GM23338 (cell line): ENCODE measurements at regions not wholly inside any gene's neighbourhood (a gene's known extent, or its start where the extent isn't known, plus 50 kb on each side); places are given as distances from the start of the nearest gene placed in this dataset.
"Not testable (repeated sequence)": the region's sequence is repeated elsewhere in the genome, so short reads cannot be mapped to it uniquely, and the experiment has no call there.

Experiments
- ATAC-seq: fragments of 200-7000 bp; cut with Tn5 transposase; 3 replicates; pipeline ENCODE4 v1.9.1; 2020
- DNase-seq: peaks from one replicate; pipeline ENCODE4 v3.0.0-alpha.2; 2015; ENCODE audit warnings: low spot score
- H2AFZ ChIP-seq: fragments of 200-600 bp; sonication (generic); 2 replicates; pipeline ENCODE4 v1.8.0; 2016; ENCODE audit warnings: antibody characterized with exemption, mild to moderate bottlenecking, moderate library complexity
- H3F3A ChIP-seq: fragments of 200-600 bp; sonication (generic); replicated peaks from 2 replicates; pipeline ENCODE4 v1.8.0; 2017; ENCODE audit warnings: antibody characterized with exemption, mixed run types, low read depth
- H3K27ac ChIP-seq: fragments of 200-600 bp; sonication (generic); 2 replicates; pipeline ENCODE4 v1.6.1; 2016; ENCODE audit warnings: low read depth
- H3K27me3 ChIP-seq: fragments of 200-600 bp; sonication (generic); 2 replicates; pipeline ENCODE4 v1.8.0; 2016; ENCODE audit warnings: mild to moderate bottlenecking, mixed run types, moderate library complexity; ENCODE audit not compliant: insufficient read depth
- H3K36me3 ChIP-seq: fragments of 200-600 bp; sonication (generic); 2 replicates; pipeline ENCODE4 v1.8.0; 2016; ENCODE audit warnings: mild to moderate bottlenecking; ENCODE audit not compliant: insufficient read depth
- H3K4me1 ChIP-seq: fragments of 200-600 bp; sonication (generic); 2 replicates; pipeline ENCODE4 v1.8.0; 2016; ENCODE audit warnings: mild to moderate bottlenecking, moderate library complexity; ENCODE audit not compliant: insufficient read depth
- H3K4me2 ChIP-seq: fragments of 200-600 bp; sonication (generic); 2 replicates; pipeline ENCODE4 v1.7.1; 2017; ENCODE audit warnings: mixed run types
- H3K4me3 ChIP-seq: fragments of 200-600 bp; sonication (generic); 2 replicates; pipeline ENCODE4 v1.6.1; 2016; ENCODE audit warnings: mixed run types
- H3K79me2 ChIP-seq: fragments of 200-600 bp; sonication (generic); replicated peaks from 2 replicates; pipeline ENCODE4 v1.8.0; 2017; ENCODE audit warnings: mild to moderate bottlenecking; ENCODE audit not compliant: insufficient read depth
- H3K9me2 ChIP-seq: fragments of 200-600 bp; sonication (generic); 2 replicates; pipeline ENCODE4 v1.8.0; 2017; ENCODE audit not compliant: insufficient read depth
- H4K20me1 ChIP-seq: fragments of 200-600 bp; sonication (generic); replicated peaks from 2 replicates; pipeline ENCODE4 v1.8.0; 2017; ENCODE audit warnings: mild to moderate bottlenecking; ENCODE audit not compliant: insufficient read depth
- H3K27ac Mint-ChIP-seq: 2 replicates; pipeline ENCODE4 v1.8.0; 2020; ENCODE audit warnings: inconsistent platforms, mild to moderate bottlenecking, moderate library complexity, mixed read lengths
- H3K27me3 Mint-ChIP-seq: 3 replicates; pipeline ENCODE4 v1.8.0; 2022; ENCODE audit warnings: low read depth, mild to moderate bottlenecking, moderate library complexity, mixed read lengths, inconsistent platforms; ENCODE audit not compliant: insufficient read depth, poor library complexity
- H3K36me3 Mint-ChIP-seq: 3 replicates; pipeline ENCODE4 v1.8.0; 2021; ENCODE audit warnings: low read depth, mild to moderate bottlenecking, inconsistent platforms, moderate library complexity, mixed read lengths
- H3K4me1 Mint-ChIP-seq: 3 replicates; pipeline ENCODE4 v1.8.0; 2020; ENCODE audit warnings: mild to moderate bottlenecking, inconsistent platforms, mixed read lengths
- H3K4me3 Mint-ChIP-seq: 3 replicates; pipeline ENCODE4 v1.8.0; 2021; ENCODE audit warnings: moderate library complexity, mild to moderate bottlenecking, inconsistent platforms, mixed read lengths
- H3K9me3 Mint-ChIP-seq: 3 replicates; pipeline ENCODE4 v1.8.0; 2020; ENCODE audit warnings: moderate library complexity, mild to moderate bottlenecking, inconsistent platforms, mixed read lengths
- CREB1 ChIP-seq: fragments of 250-450 bp; sonication (Bioruptor Pico); IDR thresholded peaks from 2 replicates; pipeline ENCODE4 v1.5.0; 2020; ENCODE audit warnings: low read depth, mild to moderate bottlenecking, moderate library complexity
- EZH2 ChIP-seq: fragments of 200-600 bp; sonication (generic); IDR thresholded peaks from one replicate; pipeline ENCODE4 v1.8.0; 2017; ENCODE audit warnings: antibody characterized with exemption, mild to moderate bottlenecking, low read depth; ENCODE audit not compliant: unreplicated experiment
- EZH2phosphoT487 ChIP-seq: fragments of 200-600 bp; sonication (generic); IDR thresholded peaks from one replicate; pipeline ENCODE4 v1.8.1; 2018; ENCODE audit warnings: antibody characterized with exemption; ENCODE audit not compliant: unreplicated experiment
- NANOG ChIP-seq: IDR thresholded peaks from 2 replicates; pipeline ENCODE4 v1.6.1; 2016; ENCODE audit warnings: antibody characterized with exemption, borderline replicate concordance
- POLR2AphosphoS5 ChIP-seq: IDR thresholded peaks from 2 replicates; pipeline ENCODE4 v1.6.1; 2016; ENCODE audit warnings: antibody characterized with exemption, low read depth
- STAT1 ChIP-seq: IDR thresholded peaks from one replicate; pipeline ENCODE4 v1.6.1; 2016; ENCODE audit warnings: antibody characterized with exemption; ENCODE audit not compliant: unreplicated experiment
- ZNF114 ChIP-seq: fragments of 250-450 bp; sonication (Bioruptor Pico); IDR thresholded peaks from 2 replicates; pipeline ENCODE4 v1.5.0; 2020; ENCODE audit warnings: mild to moderate bottlenecking, moderate library complexity
- ZNF331 ChIP-seq: fragments of 250-450 bp; sonication (Bioruptor Pico); IDR thresholded peaks from 2 replicates; pipeline ENCODE4 v1.5.0; 2020; ENCODE audit warnings: low read depth, mild to moderate bottlenecking, moderate library complexity
- TF ChIP-seq, protein P1 (sequence below), 2 experiments: fragments of 200-600 bp in 1 of 2; sonication (generic) in 1 of 2; conservative IDR thresholded peaks; 2 replicates each; pipeline versions ENCODE4 v1.5.1 to v1.6.1; 2016 to 2017; ENCODE audit warnings: antibody characterized with exemption in 2 of 2, low read depth in 2 of 2, mild to moderate bottlenecking in 2 of 2, moderate library complexity in 1 of 2
- TF ChIP-seq, protein P2 (sequence below): fragments of 250-450 bp; sonication (Bioruptor Pico); IDR thresholded peaks from 2 replicates; pipeline ENCODE4 v1.5.0; 2020; ENCODE audit warnings: mild to moderate bottlenecking, moderate library complexity
- TF ChIP-seq, protein P3 (sequence below): IDR thresholded peaks from 2 replicates; pipeline ENCODE4 v1.6.1; 2016; ENCODE audit warnings: antibody characterized with exemption

DNA sequence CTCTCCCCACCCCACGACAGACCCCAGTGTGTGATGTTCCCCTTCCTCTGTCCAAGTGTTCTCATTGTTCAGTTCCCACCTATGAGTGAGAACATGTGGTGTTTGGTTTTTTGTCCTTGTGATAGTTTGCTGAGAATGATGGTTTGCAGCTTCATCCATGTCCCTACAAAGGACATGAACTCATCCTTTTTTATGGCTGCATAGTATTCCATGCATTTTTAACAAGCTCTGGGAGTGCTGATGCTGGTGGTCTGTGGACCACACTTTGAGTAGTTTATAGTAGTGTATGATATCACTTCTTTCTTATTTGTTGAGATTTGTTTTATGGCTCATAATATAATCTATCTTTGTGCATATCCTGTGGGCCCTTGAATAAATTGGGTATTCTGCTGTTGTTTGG lies 706.2 kb downstream of the GLUD2 start:
- not testable (repeated sequence) for H2AFZ ChIP-seq, H3K27me3 ChIP-seq, H3K36me3 Mint-ChIP-seq, ATAC-seq, H3K4me2 ChIP-seq, H3K27ac ChIP-seq, H3K4me1 Mint-ChIP-seq, H3K4me1 ChIP-seq, H3F3A ChIP-seq, H4K20me1 ChIP-seq, H3K9me2 ChIP-seq, DNase-seq, H3K4me3 Mint-ChIP-seq, H3K4me3 ChIP-seq, H3K79me2 ChIP-seq, H3K27ac Mint-ChIP-seq, H3K27me3 Mint-ChIP-seq, H3K36me3 ChIP-seq
- H3K9me3 Mint-ChIP-seq: peaks cover 15% of the 10 kb centered on the region

DNA sequence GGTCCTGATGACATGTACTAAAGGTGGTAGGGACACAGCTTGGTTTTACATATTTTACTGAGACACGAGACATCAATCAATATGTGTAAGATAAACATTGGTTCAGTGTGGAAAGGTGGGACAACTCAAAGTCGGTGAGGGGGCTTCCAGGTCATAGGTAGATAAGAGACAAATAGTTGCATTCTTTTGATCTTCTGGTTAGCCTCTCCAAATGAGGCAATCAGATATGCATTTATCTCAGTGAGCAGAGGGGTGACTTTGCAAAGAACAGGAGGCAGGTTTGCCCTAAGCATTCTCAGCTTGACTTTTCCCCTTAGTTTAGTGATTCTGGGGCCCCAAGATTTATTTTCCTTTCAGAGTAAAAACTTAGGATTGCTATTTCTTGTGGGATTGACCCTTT lies 706.9 kb downstream of the GLUD2 start:
- Histone ChIP-seq H3K27ac (no peak overlapping the region), H3F3A (no peaks in the 10 kb centered on the region), H3K79me2 (no peaks in the 10 kb centered on the region), H3K27me3 (no peaks in the 10 kb centered on the region), H3K36me3 (no peaks in the 10 kb centered on the region), H3K4me2 (no peak overlapping the region), H3K4me1 (no peaks in the 10 kb centered on the region), H2AFZ (no peak overlapping the region), H3K4me3 (no peak overlapping the region), H4K20me1 (no peaks in the 10 kb centered on the region), H3K9me2 (no peaks in the 10 kb centered on the region)
- H3K4me1 Mint-ChIP-seq: no peaks in the 10 kb centered on the region
- H3K27me3 Mint-ChIP-seq: peaks cover 2% of the 10 kb centered on the region
- no peaks in the 10 kb centered on the region; the same call in 2 of the 3 replicates for H3K36me3 Mint-ChIP-seq
- DNase-seq (no peak), ATAC-seq (no peak)
- peaks cover 11% of the 10 kb centered on the region; the same call in 2 of the 3 replicates for H3K9me3 Mint-ChIP-seq
- no peak overlapping the region for H3K4me3 Mint-ChIP-seq
- no peak overlapping the region for H3K27ac Mint-ChIP-seq
- no peak for TF ChIP-seq STAT1
- TF ChIP-seq, protein P1, sequence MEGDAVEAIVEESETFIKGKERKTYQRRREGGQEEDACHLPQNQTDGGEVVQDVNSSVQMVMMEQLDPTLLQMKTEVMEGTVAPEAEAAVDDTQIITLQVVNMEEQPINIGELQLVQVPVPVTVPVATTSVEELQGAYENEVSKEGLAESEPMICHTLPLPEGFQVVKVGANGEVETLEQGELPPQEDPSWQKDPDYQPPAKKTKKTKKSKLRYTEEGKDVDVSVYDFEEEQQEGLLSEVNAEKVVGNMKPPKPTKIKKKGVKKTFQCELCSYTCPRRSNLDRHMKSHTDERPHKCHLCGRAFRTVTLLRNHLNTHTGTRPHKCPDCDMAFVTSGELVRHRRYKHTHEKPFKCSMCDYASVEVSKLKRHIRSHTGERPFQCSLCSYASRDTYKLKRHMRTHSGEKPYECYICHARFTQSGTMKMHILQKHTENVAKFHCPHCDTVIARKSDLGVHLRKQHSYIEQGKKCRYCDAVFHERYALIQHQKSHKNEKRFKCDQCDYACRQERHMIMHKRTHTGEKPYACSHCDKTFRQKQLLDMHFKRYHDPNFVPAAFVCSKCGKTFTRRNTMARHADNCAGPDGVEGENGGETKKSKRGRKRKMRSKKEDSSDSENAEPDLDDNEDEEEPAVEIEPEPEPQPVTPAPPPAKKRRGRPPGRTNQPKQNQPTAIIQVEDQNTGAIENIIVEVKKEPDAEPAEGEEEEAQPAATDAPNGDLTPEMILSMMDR (conservative IDR thresholded peaks at IDR 0.05; ENCODE audit: low read depth in 2 of 2): no peak
- TF ChIP-seq NANOG: no peak
- TF ChIP-seq, protein P2, sequence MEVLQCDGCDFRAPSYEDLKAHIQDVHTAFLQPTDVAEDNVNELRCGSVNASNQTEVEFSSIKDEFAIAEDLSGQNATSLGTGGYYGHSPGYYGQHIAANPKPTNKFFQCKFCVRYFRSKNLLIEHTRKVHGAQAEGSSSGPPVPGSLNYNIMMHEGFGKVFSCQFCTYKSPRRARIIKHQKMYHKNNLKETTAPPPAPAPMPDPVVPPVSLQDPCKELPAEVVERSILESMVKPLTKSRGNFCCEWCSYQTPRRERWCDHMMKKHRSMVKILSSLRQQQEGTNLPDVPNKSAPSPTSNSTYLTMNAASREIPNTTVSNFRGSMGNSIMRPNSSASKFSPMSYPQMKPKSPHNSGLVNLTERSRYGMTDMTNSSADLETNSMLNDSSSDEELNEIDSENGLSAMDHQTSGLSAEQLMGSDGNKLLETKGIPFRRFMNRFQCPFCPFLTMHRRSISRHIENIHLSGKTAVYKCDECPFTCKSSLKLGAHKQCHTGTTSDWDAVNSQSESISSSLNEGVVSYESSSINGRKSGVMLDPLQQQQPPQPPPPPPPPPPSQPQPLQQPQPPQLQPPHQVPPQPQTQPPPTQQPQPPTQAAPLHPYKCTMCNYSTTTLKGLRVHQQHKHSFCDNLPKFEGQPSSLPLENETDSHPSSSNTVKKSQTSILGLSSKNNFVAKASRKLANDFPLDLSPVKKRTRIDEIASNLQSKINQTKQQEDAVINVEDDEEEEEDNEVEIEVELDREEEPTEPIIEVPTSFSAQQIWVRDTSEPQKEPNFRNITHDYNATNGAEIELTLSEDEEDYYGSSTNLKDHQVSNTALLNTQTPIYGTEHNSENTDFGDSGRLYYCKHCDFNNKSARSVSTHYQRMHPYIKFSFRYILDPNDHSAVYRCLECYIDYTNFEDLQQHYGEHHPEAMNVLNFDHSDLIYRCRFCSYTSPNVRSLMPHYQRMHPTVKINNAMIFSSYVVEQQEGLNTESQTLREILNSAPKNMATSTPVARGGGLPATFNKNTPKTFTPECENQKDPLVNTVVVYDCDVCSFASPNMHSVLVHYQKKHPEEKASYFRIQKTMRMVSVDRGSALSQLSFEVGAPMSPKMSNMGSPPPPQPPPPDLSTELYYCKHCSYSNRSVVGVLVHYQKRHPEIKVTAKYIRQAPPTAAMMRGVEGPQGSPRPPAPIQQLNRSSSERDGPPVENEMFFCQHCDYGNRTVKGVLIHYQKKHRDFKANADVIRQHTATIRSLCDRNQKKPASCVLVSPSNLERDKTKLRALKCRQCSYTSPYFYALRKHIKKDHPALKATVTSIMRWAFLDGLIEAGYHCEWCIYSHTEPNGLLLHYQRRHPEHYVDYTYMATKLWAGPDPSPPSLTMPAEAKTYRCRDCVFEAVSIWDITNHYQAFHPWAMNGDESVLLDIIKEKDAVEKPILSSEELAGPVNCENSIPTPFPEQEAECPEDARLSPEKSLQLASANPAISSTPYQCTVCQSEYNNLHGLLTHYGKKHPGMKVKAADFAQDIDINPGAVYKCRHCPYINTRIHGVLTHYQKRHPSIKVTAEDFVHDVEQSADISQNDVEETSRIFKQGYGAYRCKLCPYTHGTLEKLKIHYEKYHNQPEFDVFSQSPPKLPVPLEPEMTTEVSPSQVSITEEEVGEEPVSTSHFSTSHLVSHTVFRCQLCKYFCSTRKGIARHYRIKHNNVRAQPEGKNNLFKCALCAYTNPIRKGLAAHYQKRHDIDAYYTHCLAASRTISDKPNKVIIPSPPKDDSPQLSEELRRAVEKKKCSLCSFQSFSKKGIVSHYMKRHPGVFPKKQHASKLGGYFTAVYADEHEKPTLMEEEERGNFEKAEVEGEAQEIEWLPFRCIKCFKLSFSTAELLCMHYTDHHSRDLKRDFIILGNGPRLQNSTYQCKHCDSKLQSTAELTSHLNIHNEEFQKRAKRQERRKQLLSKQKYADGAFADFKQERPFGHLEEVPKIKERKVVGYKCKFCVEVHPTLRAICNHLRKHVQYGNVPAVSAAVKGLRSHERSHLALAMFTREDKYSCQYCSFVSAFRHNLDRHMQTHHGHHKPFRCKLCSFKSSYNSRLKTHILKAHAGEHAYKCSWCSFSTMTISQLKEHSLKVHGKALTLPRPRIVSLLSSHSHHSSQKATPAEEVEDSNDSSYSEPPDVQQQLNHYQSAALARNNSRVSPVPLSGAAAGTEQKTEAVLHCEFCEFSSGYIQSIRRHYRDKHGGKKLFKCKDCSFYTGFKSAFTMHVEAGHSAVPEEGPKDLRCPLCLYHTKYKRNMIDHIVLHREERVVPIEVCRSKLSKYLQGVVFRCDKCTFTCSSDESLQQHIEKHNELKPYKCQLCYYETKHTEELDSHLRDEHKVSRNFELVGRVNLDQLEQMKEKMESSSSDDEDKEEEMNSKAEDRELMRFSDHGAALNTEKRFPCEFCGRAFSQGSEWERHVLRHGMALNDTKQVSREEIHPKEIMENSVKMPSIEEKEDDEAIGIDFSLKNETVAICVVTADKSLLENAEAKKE (CRISPR knock-in tag): no peak
- TF ChIP-seq CREB1: no peak
- no peak for TF ChIP-seq EZH2
- no peak for TF ChIP-seq ZNF331 (CRISPR knock-in tag)
- TF ChIP-seq POLR2AphosphoS5: no peak
- TF ChIP-seq, protein P3, sequence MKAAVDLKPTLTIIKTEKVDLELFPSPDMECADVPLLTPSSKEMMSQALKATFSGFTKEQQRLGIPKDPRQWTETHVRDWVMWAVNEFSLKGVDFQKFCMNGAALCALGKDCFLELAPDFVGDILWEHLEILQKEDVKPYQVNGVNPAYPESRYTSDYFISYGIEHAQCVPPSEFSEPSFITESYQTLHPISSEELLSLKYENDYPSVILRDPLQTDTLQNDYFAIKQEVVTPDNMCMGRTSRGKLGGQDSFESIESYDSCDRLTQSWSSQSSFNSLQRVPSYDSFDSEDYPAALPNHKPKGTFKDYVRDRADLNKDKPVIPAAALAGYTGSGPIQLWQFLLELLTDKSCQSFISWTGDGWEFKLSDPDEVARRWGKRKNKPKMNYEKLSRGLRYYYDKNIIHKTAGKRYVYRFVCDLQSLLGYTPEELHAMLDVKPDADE: no peak
- TF ChIP-seq EZH2phosphoT487: no peak
- no peak for TF ChIP-seq ZNF114
